Astrocyte of the hippocampus (primary cell): ENCODE measurements at regions not wholly inside any gene's neighbourhood (a gene's known extent, or its start where the extent isn't known, plus 50 kb on each side); places are given as distances from the start of the nearest gene placed in this dataset.
A peak's percentile ranks its signal among the peaks of the same experiment; 100 is the strongest.

Source experiments
- DNase-seq: peaks from one replicate; pipeline ENCODE4 v3.0.0; 2011; ENCODE audit warnings: low read depth, low spot score

GRCh38 chr6:21883595-21884328 is 290.2 kb downstream of the SOX4 start:
- DNase-seq: no peak

- no peak for DNase-seq
Observed at GRCh38 chr6:21885111-21885510, 291.6 kb downstream of the SOX4 start.

- DNase-seq: peak; percentile 91
Observed at GRCh38 chr6:21885532-21886114, 292.1 kb downstream of the SOX4 start.

GRCh38 chr6:21886542-21887151 is 293.1 kb downstream of the SOX4 start:
- peak; percentile 58 for DNase-seq

GRCh38 chr6:21887231-21888185 is 294.0 kb downstream of the SOX4 start:
- peak; percentile 66 for DNase-seq

GRCh38 chr6:21891080-21891479 is 297.5 kb downstream of the SOX4 start:
- DNase-seq: no peak

- DNase-seq: no peak
Observed at GRCh38 chr6:21893793-21894192, 300.2 kb downstream of the SOX4 start.

- DNase-seq: no peak
Observed at GRCh38 chr6:21895555-21895954, 302.0 kb downstream of the SOX4 start.

- DNase-seq: no peak
Observed at GRCh38 chr6:21898107-21898796, 304.7 kb downstream of the SOX4 start.

GRCh38 chr6:21899708-21900107 is 306.2 kb downstream of the SOX4 start:
- no peak for DNase-seq

- peak; percentile 81 for DNase-seq
Observed at GRCh38 chr6:21900730-21901129, 307.2 kb downstream of the SOX4 start.

- no peak for DNase-seq
Observed at GRCh38 chr6:21902628-21903169, 309.1 kb downstream of the SOX4 start.

- no peak for DNase-seq
Observed at GRCh38 chr6:21905531-21905930, 312.0 kb downstream of the SOX4 start.

GRCh38 chr6:21906826-21907225 is 313.3 kb downstream of the SOX4 start:
- DNase-seq: no peak

- no peak for DNase-seq
Observed at GRCh38 chr6:21907291-21907690, 313.7 kb downstream of the SOX4 start.

GRCh38 chr6:21908161-21908848 is 314.8 kb downstream of the SOX4 start:
- DNase-seq: no peak

GRCh38 chr6:21909321-21909720 is 315.8 kb downstream of the SOX4 start:
- no peak for DNase-seq

- DNase-seq: no peak
Observed at GRCh38 chr6:21911208-21911607, 317.7 kb downstream of the SOX4 start.

- no peak for DNase-seq
Observed at GRCh38 chr6:21912151-21912832, 318.7 kb downstream of the SOX4 start.
